SK-N-SH (cell line): ENCODE measurements at regions not wholly inside any gene's neighbourhood (a gene's known extent, or its start where the extent isn't known, plus 50 kb on each side); places are given as distances from the start of the nearest gene placed in this dataset.

Experiments
- CTCF ChIA-PET: fragments of 300-600, 350-600 bp; formaldehyde crosslinking; extraction: SDS; loops from one replicate; lab custom pipeline; 2021; lab: Yijun Ruan, JAX
- POLR2A ChIA-PET: fragments of 350-600 bp; sonication (Branson Sonifier 250); formaldehyde crosslinking; extraction: SDS; loops from one replicate; lab custom pipeline; 2020; ENCODE audit warnings: antibody characterized with exemption, inconsistent platforms; lab: Yijun Ruan, JAX
- DNase-seq: peaks from one replicate; pipeline ENCODE4 v3.0.0; 2012
- H2AFZ ChIP-seq: fragments of 200-600 bp; sonication (generic); 2 replicates; pipeline ENCODE4 v1.8.1; 2016; ENCODE audit warnings: antibody characterized with exemption, mild to moderate bottlenecking, low read depth
- H3F3A ChIP-seq: fragments of 200-600 bp; sonication (generic); replicated peaks from 2 replicates; pipeline ENCODE3; 2016; ENCODE audit warnings: antibody characterized with exemption, mild to moderate bottlenecking; ENCODE audit not compliant: insufficient read depth
- H3K27ac ChIP-seq, 2 experiments: fragments of 200-500 bp in 1 of 2; fragments of 200-600 bp in 1 of 2; sonication (Bioruptor generic) in 1 of 2; sonication (generic), shearing (Covaris generic) in 1 of 2; 2 replicates each; pipeline versions ENCODE4 v1.5.1 to v1.6.1; 2014 to 2016; ENCODE audit warnings: low read depth in 2 of 2, inconsistent platforms in 1 of 2, low read length in 1 of 2, mild to moderate bottlenecking in 1 of 2, mixed read lengths in 1 of 2
- H3K27me3 ChIP-seq: fragments of 200-600 bp; sonication (generic), shearing (Covaris generic); 2 replicates; pipeline ENCODE4 v1.6.1; 2016; ENCODE audit warnings: mixed run types; ENCODE audit not compliant: insufficient read depth
- H3K36me3 ChIP-seq, 2 experiments: fragments of 200-500 bp in 1 of 2; fragments of 200-600 bp in 1 of 2; sonication (Bioruptor generic) in 1 of 2; sonication (generic) in 1 of 2; replicated peaks in 1 of 2; 2 replicates each; pipeline versions ENCODE3 to v1.5.1; 2014 to 2016; ENCODE audit warnings: low read length in 1 of 2, mild to moderate bottlenecking in 1 of 2; ENCODE audit not compliant: insufficient read depth in 2 of 2, control insufficient read depth in 1 of 2
- H3K4me1 ChIP-seq, 2 experiments: fragments of 200-500 bp in 1 of 2; fragments of 200-600 bp in 1 of 2; sonication (Bioruptor generic) in 1 of 2; sonication (generic), shearing (Covaris generic) in 1 of 2; 2 replicates each; pipeline versions ENCODE4 v1.5.1 to v1.6.1; 2014 to 2016; ENCODE audit warnings: low read depth in 1 of 2, low read length in 1 of 2, mixed run types in 1 of 2; ENCODE audit not compliant: insufficient read depth in 2 of 2, control insufficient read depth in 1 of 2
- H3K4me2 ChIP-seq: fragments of 200-600 bp; sonication (generic), shearing (Covaris generic); 2 replicates; pipeline ENCODE4 v1.6.1; 2017; ENCODE audit warnings: mixed run types
- H3K4me3 ChIP-seq, 2 experiments: fragments of 200-500 bp in 1 of 2; fragments of 200-600 bp in 1 of 2; sonication (Bioruptor generic) in 1 of 2; sonication (generic), shearing (Covaris generic) in 1 of 2; 2 replicates each; pipeline versions ENCODE4 v1.5.1 to v1.8.1; 2014 to 2016; ENCODE audit warnings: low read depth in 2 of 2, inconsistent platforms in 1 of 2, low read length in 1 of 2, mild to moderate bottlenecking in 1 of 2, mixed read lengths in 1 of 2, moderate library complexity in 1 of 2
- H3K79me2 ChIP-seq: fragments of 200-600 bp; sonication (generic); 2 replicates; pipeline ENCODE4 v1.8.1; 2017; ENCODE audit warnings: mild to moderate bottlenecking; ENCODE audit not compliant: insufficient read depth
- H3K9ac ChIP-seq: fragments of 200-600 bp; sonication (generic); 2 replicates; pipeline ENCODE4 v1.6.1; 2017; ENCODE audit warnings: mixed run types
- H3K9me2 ChIP-seq: fragments of 200-600 bp; sonication (generic); 2 replicates; pipeline ENCODE4 v1.6.1; 2017; ENCODE audit warnings: mixed run types
- H3K9me3 ChIP-seq: fragments of 200-600 bp; sonication (generic); 2 replicates; pipeline ENCODE4 v1.6.1; 2017; ENCODE audit warnings: mixed run types, mild to moderate bottlenecking, moderate library complexity
- H4K20me1 ChIP-seq: fragments of 200-600 bp; sonication (generic); 2 replicates; pipeline ENCODE4 v1.6.1; 2017; ENCODE audit warnings: mild to moderate bottlenecking, mixed run types; ENCODE audit not compliant: insufficient read depth
- CTCF ChIP-seq: fragments of 200-600 bp; sonication (generic); IDR thresholded peaks from 2 replicates; pipeline ENCODE4 v1.6.1; 2017; ENCODE audit warnings: antibody characterized with exemption, mild to moderate bottlenecking, moderate library complexity
- ELF1 ChIP-seq: IDR thresholded peaks from 2 replicates; pipeline ENCODE4 v1.4.0; 2012
- EZH2phosphoT487 ChIP-seq: fragments of 200-600 bp; sonication (generic); IDR thresholded peaks from 2 replicates; pipeline ENCODE4 v1.6.1; 2017; ENCODE audit warnings: low read depth, mixed run types, mild to moderate bottlenecking, antibody characterized with exemption, moderate library complexity, borderline replicate concordance
- FOSL2 ChIP-seq: IDR thresholded peaks from 2 replicates; pipeline ENCODE4 v1.4.0; 2012; ENCODE audit warnings: low read depth, mild to moderate bottlenecking, moderate library complexity, borderline replicate concordance
- FOXJ3 ChIP-seq: sonication (generic); formaldehyde crosslinking; IDR thresholded peaks from 2 replicates; pipeline ENCODE4 v1.5.1; 2020; ENCODE audit warnings: mild to moderate bottlenecking, missing genetic modification reagents
- GATA2 ChIP-seq: sonication (generic); formaldehyde crosslinking; IDR thresholded peaks from 2 replicates; pipeline ENCODE4 v1.5.0; 2020; ENCODE audit warnings: mild to moderate bottlenecking, missing genetic modification reagents
- MEF2A ChIP-seq: IDR thresholded peaks from 2 replicates; pipeline ENCODE4 v1.4.0; 2012; ENCODE audit warnings: low read depth, borderline replicate concordance
- NFIC ChIP-seq: IDR thresholded peaks from 2 replicates; pipeline ENCODE4 v1.4.0; 2012; ENCODE audit warnings: borderline replicate concordance
- PBX3 ChIP-seq: IDR thresholded peaks from 2 replicates; pipeline ENCODE4; 2012
- POLR2AphosphoS5 ChIP-seq: IDR thresholded peaks from 2 replicates; pipeline ENCODE4 v1.6.1; 2012; ENCODE audit warnings: low read depth, low read length
- RCOR1 ChIP-seq: fragments of 150-350 bp; IDR thresholded peaks from 2 replicates; pipeline ENCODE4 v1.6.1; 2017; ENCODE audit warnings: antibody characterized with exemption, low read length
- REST ChIP-seq: IDR thresholded peaks from 2 replicates; pipeline ENCODE4 v1.6.1; 2012; ENCODE audit warnings: mild to moderate bottlenecking, low read depth, low read length, moderate library complexity
- SMC3 ChIP-seq: IDR thresholded peaks from 2 replicates; pipeline ENCODE4 v1.6.1; 2012; ENCODE audit warnings: low read depth, low read length, improper control_type of control experiment
- TAF1 ChIP-seq: IDR thresholded peaks from 2 replicates; pipeline ENCODE4 v1.6.1; 2012; ENCODE audit warnings: low read depth, mild to moderate bottlenecking, low read length, moderate library complexity, borderline replicate concordance
- TCF12 ChIP-seq: IDR thresholded peaks from 2 replicates; pipeline ENCODE4 v1.4.0; 2012
- TEAD4 ChIP-seq: IDR thresholded peaks from 2 replicates; pipeline ENCODE4 v1.4.0; 2012; ENCODE audit warnings: mild to moderate bottlenecking, borderline replicate concordance; ENCODE audit not compliant: insufficient read depth
- USF1 ChIP-seq: IDR thresholded peaks from 2 replicates; pipeline ENCODE4 v1.4.0; 2012; ENCODE audit warnings: low read depth, borderline replicate concordance
- ZBTB33 ChIP-seq: IDR thresholded peaks from 2 replicates; pipeline ENCODE4 v1.4.0; 2012; ENCODE audit warnings: low read depth, borderline replicate concordance
- WGBS: methylation state at CpG from one replicate; pipeline ENCODE4 v1.1.6; 2017; ENCODE audit warnings: low lambda C conversion rate; 5-methylcytosine and 5-hydroxymethylcytosine counted together

- TF ChIP-seq CTCF (no peak), NFIC (no peak), SMC3 (no peak)
Measured at GRCh38 chr15:26103002-26103404, 239.9 kb upstream of the ATP10A start (continued).

GRCh38 chr15:26102365-26102764 is 239.2 kb upstream of the ATP10A start:
- TF ChIP-seq POLR2AphosphoS5 (no peak), ELF1 (no peak), TAF1 (no peak), TEAD4 (no peak), TCF12 (no peak), FOXJ3 (CRISPR knock-in tag) (no peak), USF1 (no peak), ZBTB33 (no peak), RCOR1 (no peak), FOSL2 (no peak), PBX3 (no peak), EZH2phosphoT487 (no peak), GATA2 (CRISPR knock-in tag) (no peak), REST (no peak), SMC3 (no peak), MEF2A (no peak)
- POLR2A ChIA-PET = no interaction called here
- no peak overlapping the region for H2AFZ ChIP-seq

More at GRCh38 chr15:26102365-26102764, 239.2 kb upstream of the ATP10A start:
- Histone ChIP-seq H3K4me3 (no peak overlapping the region), H3K9ac (no peak overlapping the region), H4K20me1 (no peaks in the 10 kb centered on the region), H3K9me3 (no peaks in the 10 kb centered on the region), H3K27me3 (no peaks in the 10 kb centered on the region), H3F3A (no peaks in the 10 kb centered on the region), H3K36me3 (no peaks in the 10 kb centered on the region), H3K4me1 (no peaks in the 10 kb centered on the region), H3K9me2 (no peaks in the 10 kb centered on the region), H3K4me2 (no peak overlapping the region), H3K27ac (no peak overlapping the region), H3K79me2 (no peaks in the 10 kb centered on the region)
- 46% methylated on average over 4 of the region's 4 CpGs for WGBS
- no peak for DNase-seq
- CTCF ChIA-PET = no interaction called here
